Upper lobe of left lung (tissue), 6 donors: ENCODE measurements at regions not wholly inside any gene's neighbourhood (a gene's known extent, or its start where the extent isn't known, plus 50 kb on each side); places are given as distances from the start of the nearest gene placed in this dataset.

Experiments used
- ATAC-seq, 2 donors: fragments of 200-7000 bp; cut with Tn5 transposase; one replicate each; pipeline ENCODE4 v1.9.1; 2022; ENCODE audit warnings: mild to moderate bottlenecking in 2 of 2, moderate library complexity in 2 of 2; ENCODE audit not compliant: low FRiP score in 2 of 2
- DNase-seq, 2 donors: peaks; one replicate each; pipeline ENCODE4 v3.0.0-alpha.2; 2019 to 2020
- H3K27ac ChIP-seq, 4 donors: fragments of 200-600 bp; sonication (generic); one replicate each; pipeline ENCODE4 v1.5.1; 2016 to 2019
- H3K27me3 ChIP-seq, 4 donors: fragments of 200-600 bp; sonication (generic); one replicate each; pipeline ENCODE4 v1.5.1; 2017 to 2019
- H3K36me3 ChIP-seq, 4 donors: fragments of 200-600 bp; sonication (generic); one replicate each; pipeline ENCODE4 v1.5.1; 2016 to 2019
- H3K4me1 ChIP-seq, 4 donors: fragments of 200-600 bp; sonication (generic); one replicate each; pipeline ENCODE4 v1.5.1; 2018 to 2019
- H3K4me3 ChIP-seq, 4 donors: fragments of 200-600 bp; sonication (generic); one replicate each; pipeline ENCODE4 v1.5.1; 2017 to 2019; ENCODE audit warnings: mild to moderate bottlenecking in 2 of 4, moderate library complexity in 1 of 4
- H3K9me3 ChIP-seq, 4 donors: fragments of 200-600 bp; sonication (generic); one replicate each; pipeline ENCODE4 v1.5.1; 2018 to 2019
- CTCF ChIP-seq, 6 experiments: fragments of 450-650 bp in 4 of 6; fragments of 200-600 bp in 2 of 6; sonication (generic) in 2 of 6; IDR thresholded peaks; one replicate each; pipeline ENCODE4 v1.5.1; 2016 to 2019; ENCODE audit warnings: antibody characterized with exemption in 6 of 6
- EP300 ChIP-seq, 4 donors: sonication (generic); formaldehyde crosslinking; IDR thresholded peaks; one replicate each; pipeline ENCODE4 v1.5.1; 2017; ENCODE audit warnings: antibody characterized with exemption in 4 of 4, control low read depth in 2 of 4
- POLR2A ChIP-seq, 4 donors: fragments of 450-650 bp; IDR thresholded peaks; one replicate each; pipeline ENCODE4 v1.5.1; 2016 to 2017; ENCODE audit warnings: antibody characterized with exemption in 4 of 4, mild to moderate bottlenecking in 2 of 4
- POLR2AphosphoS5 ChIP-seq, 2 donors: sonication (generic); formaldehyde crosslinking; IDR thresholded peaks; one replicate each; pipeline ENCODE4 v1.5.1; 2017; ENCODE audit warnings: antibody characterized with exemption in 2 of 2
- WGBS, 2 donors: methylation state at CpG; one replicate each; pipeline ENCODE4 v1.1.5; 2017 to 2018; 5-methylcytosine and 5-hydroxymethylcytosine counted together
- donor health status: DM: no; HTN: no; CAD: no; lungs with moderate emphysema.
- donor health status: DM: no; HTN: yes; CAD: no; lungs with severe emphysema.

GRCh38 chr22:48908547-48908946 is 919.1 kb downstream of the BRD1 start:
- no peaks in the 10 kb centered on the region for H3K9me3 ChIP-seq
- no peaks in the 10 kb centered on the region for H3K4me1 ChIP-seq
- whole genome bisulfite sequencing, 2 donors = 81 to 83% methylated on average over 9 of the region's 9 CpGs
- no peaks in the 10 kb centered on the region for H3K36me3 ChIP-seq
- H3K27me3 ChIP-seq = no peaks in the 10 kb centered on the region
- no peak for DNase-seq
- H3K4me3 ChIP-seq = no peak overlapping the region
- TF ChIP-seq POLR2A (IDR thresholded peaks at IDR 0.05) (no peak), CTCF (IDR thresholded peaks at IDR 0.05) (no peak), POLR2AphosphoS5 (IDR thresholded peaks at IDR 0.05) (no peak), EP300 (IDR thresholded peaks at IDR 0.05) (no peak)
- ATAC-seq = no peak
- no peak overlapping the region for H3K27ac ChIP-seq

- H3K27me3 ChIP-seq = no peaks in the 10 kb centered on the region
- no peaks in the 10 kb centered on the region for H3K36me3 ChIP-seq
- H3K4me3 ChIP-seq = no peak overlapping the region
- no peak for ATAC-seq
- no peak overlapping the region for H3K27ac ChIP-seq
- H3K4me1 ChIP-seq = no peaks in the 10 kb centered on the region
- DNase-seq = no peak
- no peaks in the 10 kb centered on the region for H3K9me3 ChIP-seq
- TF ChIP-seq POLR2AphosphoS5 (IDR thresholded peaks at IDR 0.05) (no peak), EP300 (IDR thresholded peaks at IDR 0.05) (no peak), POLR2A (IDR thresholded peaks at IDR 0.05) (no peak), CTCF (IDR thresholded peaks at IDR 0.05) (no peak)
- WGBS, 2 donors = 77 to 85% methylated on average over 14 of the region's 14 CpGs
Observed at GRCh38 chr22:48907591-48907990, 920.1 kb downstream of the BRD1 start.

- no peaks in the 10 kb centered on the region for H3K9me3 ChIP-seq
- 77 to 78% methylated on average over 12 to 17 of the region's 17 CpGs for WGBS, 2 donors
Observed at GRCh38 chr22:48906216-48906835, 921.3 kb downstream of the BRD1 start.

GRCh38 chr22:48905206-48905975 is 922.3 kb downstream of the BRD1 start:
- no peaks in the 10 kb centered on the region for H3K36me3 ChIP-seq
- no peak overlapping the region for H3K4me3 ChIP-seq
- WGBS, 2 donors = 86 to 91% methylated on average over 9 to 17 of the region's 17 CpGs
- H3K4me1 ChIP-seq = no peaks in the 10 kb centered on the region
- DNase-seq = no peak
- ATAC-seq = peak in 1 of 2 donors; percentile 59
- H3K9me3 ChIP-seq = no peaks in the 10 kb centered on the region
- no peaks in the 10 kb centered on the region for H3K27me3 ChIP-seq
- TF ChIP-seq POLR2A (IDR thresholded peaks at IDR 0.05) (no peak), EP300 (IDR thresholded peaks at IDR 0.05) (no peak), CTCF (IDR thresholded peaks at IDR 0.05) (no peak), POLR2AphosphoS5 (IDR thresholded peaks at IDR 0.05) (no peak)
- no peak overlapping the region for H3K27ac ChIP-seq

More at GRCh38 chr22:48906216-48906835, 921.3 kb downstream of the BRD1 start:
- DNase-seq (no peak), ATAC-seq (no peak)
- Histone ChIP-seq H3K4me3 (no peak overlapping the region), H3K36me3 (no peaks in the 10 kb centered on the region), H3K4me1 (no peaks in the 10 kb centered on the region), H3K27me3 (no peaks in the 10 kb centered on the region), H3K27ac (no peak overlapping the region)
- TF ChIP-seq POLR2AphosphoS5 (IDR thresholded peaks at IDR 0.05) (no peak), CTCF (IDR thresholded peaks at IDR 0.05) (no peak), POLR2A (IDR thresholded peaks at IDR 0.05) (no peak), EP300 (IDR thresholded peaks at IDR 0.05) (no peak)
